Stomach (tissue), 4 donors: ENCODE measurements at regions not wholly inside any gene's neighbourhood (a gene's known extent, or its start where the extent isn't known, plus 50 kb on each side); places are given as distances from the start of the nearest gene placed in this dataset.

Experiments
- CTCF ChIP-seq, 7 experiments: fragments of 450-650 bp in 4 of 7; fragments of 200-600 bp in 3 of 7; sonication (generic) in 3 of 7; IDR thresholded peaks; one replicate each; pipeline ENCODE4 v1.5.1; 2016 to 2019; ENCODE audit warnings: antibody characterized with exemption in 7 of 7, control low read depth in 2 of 7, mild to moderate bottlenecking in 1 of 7
- POLR2A ChIP-seq, 4 donors: fragments of 450-650 bp; IDR thresholded peaks; one replicate each; pipeline ENCODE4 v1.6.1; 2016; ENCODE audit warnings: antibody characterized with exemption in 4 of 4, control low read depth in 2 of 4, mild to moderate bottlenecking in 1 of 4, moderate library complexity in 1 of 4

DNA sequence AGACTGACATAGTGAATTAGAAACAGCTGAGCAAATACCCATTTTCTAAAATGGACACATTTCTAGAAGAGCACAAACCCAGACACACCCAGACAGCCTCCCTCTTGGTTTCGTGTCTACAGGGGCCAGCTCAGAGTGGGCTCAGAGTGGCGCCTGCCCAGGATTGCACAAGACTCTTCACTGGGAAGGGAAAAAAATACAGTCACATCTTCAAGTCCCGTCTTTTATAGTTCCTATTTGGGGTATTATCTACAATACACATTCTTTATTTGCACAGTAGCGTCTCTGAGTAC, 246.1 kb upstream of the AFDN start:
- TF ChIP-seq CTCF (IDR thresholded peaks at IDR 0.05) (no peak), POLR2A (IDR thresholded peaks at IDR 0.05) (no peak)
